GM21526 (cell line): ENCODE measurements at regions not wholly inside any gene's neighbourhood (a gene's known extent, or its start where the extent isn't known, plus 50 kb on each side); places are given as distances from the start of the nearest gene placed in this dataset.

Experiments used
- ATAC-seq: cut with Tn5 transposase; IDR thresholded peaks from one replicate; pipeline ENCODE4 v1.9.1; 2021; ENCODE audit warnings: moderate library complexity; ENCODE audit not compliant: unreplicated experiment, low FRiP score

DNA sequence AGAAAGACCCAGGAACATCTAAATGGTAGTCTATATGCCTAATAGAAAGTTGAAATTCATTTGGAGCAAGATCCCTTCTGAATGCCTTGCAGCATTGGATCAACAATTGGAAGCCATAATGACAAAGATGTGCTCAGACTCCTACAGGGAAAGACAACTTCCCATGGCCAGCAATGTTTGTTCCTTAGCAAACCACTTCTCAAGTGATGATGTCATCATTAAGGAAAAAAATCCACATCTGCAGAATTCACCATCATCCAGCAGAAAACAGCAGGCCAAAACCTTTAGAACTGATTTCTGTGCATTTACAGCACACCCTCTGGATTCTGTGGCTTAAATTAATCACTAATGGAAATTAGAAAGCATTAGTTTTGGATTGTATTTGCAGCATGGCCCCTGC lies 82.4 kb upstream of the ZIC3 start:
- ATAC-seq = no peak

DNA sequence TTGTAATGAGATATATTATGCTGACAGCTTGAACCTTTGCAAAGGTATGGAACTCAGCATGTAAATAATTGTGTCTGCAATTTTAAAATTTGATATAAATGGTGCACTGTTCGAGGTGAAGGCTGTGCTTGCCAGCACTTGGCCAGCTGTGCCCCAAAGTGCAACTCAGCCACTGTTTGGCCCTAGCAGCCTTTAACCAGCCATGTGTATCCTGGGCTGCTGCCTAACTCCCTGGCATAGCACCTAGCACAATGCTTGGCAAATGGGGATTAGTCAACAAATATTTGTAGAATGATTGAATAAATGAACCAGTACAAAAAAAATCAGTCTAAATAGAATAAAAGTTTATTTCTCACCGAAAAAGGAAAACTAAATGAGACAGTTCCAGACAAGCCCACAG lies 83.8 kb upstream of the ZIC3 start:
- no peak for ATAC-seq

DNA sequence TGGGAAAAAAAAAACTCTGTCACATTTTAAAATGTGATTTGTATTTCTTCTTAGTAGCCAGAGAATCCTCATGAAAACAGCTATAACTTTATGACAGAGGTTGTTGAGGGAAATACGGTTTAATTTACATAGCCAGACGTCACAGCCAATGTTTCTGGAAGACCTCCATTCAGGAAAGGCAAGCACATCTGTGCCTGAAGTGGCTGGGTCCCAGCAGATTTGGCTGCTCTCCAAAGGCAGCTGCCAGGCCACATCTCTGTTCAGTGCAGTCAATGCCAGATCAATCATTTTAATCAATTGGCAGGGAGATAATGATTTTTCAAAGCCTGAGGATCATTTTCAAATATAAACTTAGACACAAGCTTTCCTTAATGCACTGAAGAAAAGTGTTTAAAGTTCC lies 86.5 kb upstream of the ZIC3 start:
- ATAC-seq = no peak

DNA sequence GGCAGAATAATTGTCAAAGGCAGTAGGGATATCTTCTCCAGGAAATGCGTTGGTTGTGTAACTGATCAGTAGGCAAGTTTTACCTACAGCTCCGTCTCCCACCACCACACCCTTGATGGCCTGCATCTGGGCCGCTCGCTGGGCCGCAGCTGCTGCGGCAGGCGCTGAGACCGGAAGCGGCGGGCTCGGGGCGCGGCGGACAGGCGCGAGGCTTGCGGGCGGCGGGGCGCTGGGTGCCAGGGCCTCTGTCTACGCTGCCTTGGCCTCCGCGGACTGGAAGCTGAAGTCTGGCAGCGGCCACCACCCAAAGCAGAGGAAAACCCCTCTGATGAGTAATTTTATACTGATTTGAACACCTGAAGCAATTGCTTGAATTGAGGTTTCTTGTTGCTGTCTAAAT lies 124.2 kb upstream of the ZIC3 start:
- no peak for ATAC-seq

DNA sequence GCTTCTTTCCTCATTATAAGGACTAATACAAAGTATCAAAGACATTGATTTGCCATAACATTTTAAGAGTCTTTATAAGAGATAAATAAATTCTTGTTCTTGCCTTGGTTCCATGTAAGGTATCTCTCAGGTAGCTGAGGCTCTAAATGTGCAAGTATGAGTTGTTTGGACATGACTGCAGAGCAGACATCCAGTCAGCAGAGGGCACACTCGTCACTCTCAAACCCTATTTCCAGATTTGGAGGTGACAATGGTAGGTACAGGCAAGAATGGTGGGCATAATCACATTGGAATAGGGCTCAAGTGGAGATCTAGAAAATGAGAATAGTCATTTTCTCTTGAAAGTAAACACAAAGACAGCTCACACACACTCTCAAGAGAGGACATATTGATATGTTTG lies 133.3 kb upstream of the ZIC3 start:
- ATAC-seq = peak; percentile 81

DNA sequence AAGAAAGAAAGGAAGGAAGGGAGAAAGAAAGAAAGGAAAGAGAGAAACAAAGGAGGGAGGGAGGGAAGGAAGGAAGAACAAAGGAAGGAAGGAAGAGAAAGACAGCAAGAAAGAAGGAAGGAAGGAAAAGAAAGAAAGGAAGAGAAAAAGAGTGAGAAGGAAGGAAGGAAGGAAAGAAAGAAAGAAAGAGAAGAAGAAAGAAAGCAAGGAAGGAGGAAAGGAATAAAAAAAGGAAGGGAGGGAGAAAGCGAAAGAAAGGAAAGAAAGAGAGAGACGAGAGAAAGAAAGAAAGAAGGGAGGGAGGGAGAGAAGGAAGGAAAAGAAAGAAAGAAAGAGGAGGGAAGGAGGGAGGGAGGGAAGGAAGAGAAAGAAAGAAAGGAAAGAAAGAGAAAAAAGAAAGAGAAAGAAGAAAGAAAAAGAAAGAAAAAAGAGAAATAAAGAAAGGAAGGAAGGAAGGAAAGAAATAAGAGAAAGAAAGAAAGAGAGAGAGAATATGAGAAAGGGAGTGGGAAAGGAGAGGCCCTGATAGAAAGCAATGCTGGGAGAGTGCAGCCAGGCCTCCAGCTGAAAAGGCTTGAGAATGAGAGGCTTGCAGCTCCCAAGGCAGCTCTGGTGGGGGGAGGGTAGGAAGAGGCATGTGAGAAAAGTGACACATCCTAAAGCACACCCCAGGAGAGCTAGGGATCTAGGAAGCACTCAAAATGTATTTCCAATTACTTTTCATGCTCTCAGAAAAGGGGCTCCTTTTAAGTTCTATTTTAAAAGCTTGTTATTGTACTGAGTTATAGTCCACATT lies 134.0 kb upstream of the ZIC3 start:
- ATAC-seq = no peak

DNA sequence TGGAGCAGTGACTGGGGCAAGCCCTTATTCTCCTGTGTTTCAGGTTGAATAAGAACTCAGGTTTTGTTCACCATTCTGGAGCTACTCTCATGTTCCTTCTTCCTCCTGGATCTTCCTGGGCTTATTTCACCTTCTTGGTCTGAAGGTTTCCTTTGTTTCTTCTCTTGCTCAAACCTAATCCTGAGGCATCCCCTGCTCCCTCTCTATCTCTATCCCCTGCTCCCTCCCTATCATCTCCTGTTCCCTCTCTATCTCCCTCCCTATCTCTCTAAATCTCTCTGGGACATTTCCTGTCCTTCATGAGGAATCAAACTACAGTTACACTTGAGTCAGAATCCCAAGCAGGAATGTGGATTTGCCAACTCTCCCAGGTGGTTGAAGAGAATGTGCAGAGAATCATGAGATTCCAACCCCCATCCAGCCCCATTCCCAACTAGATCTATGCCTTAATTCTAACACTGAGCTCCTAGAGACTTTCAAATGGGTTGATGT lies 134.9 kb upstream of the ZIC3 start:
- no peak for ATAC-seq

DNA sequence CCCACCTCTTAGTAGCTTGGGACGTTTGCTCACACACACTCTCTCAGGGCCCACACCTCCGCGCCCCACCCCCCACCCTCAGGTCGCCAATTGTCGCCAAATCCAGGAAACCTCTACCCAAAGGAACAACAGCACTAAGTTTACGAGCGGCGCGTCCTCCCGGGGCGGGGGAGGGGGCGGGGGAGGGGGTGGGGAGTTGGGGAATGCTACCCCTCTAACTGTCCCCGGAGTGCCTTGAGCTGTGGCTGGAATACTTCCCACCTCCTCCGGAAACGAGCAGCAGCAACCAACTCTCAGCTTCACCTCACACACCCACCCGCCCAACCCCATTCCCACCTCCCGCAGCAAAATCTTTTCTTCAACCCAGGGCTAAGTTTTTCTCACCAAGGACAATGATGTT lies 135.6 kb upstream of the ZIC3 start:
- ATAC-seq = no peak

DNA sequence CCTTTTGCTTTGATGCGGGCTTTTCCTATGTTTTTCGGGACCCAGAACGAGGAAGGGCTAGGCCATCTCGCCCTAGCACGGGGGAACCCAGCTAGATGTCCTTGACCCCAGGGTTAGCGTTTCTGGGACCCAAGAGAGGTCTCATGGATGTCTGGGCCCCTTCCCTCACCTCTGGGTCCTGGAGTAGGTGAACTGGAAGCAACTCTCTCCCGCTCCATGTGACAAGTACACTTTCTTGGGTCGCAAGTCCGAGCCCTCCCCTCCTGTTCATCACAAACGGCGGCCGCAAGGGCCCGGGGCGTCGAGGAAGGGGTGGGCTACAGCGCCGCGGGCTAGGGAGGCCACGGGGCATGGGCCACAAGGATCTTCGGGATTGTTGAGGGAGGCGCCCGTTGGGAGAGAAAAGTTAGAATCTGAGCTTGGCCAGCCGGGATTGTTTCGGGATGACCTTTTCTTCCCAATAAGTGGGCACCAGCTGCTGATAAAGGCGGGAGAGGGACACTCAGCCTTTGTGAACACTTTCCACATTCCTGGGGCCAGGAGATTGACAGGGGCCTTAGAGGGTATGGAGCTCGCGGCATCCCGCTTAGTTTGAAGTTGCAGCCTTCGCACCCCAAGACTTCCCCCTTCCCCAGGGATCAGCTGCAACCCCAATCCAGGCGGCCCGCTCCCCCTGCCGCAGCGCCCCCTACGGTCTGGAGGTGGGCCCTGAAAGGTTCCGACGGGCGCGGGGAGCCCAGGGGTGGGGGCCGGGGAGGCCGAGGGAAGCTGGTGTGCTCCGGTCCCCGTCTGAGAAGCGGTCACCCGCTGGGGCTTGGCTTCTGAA lies 136.9 kb upstream of the ZIC3 start:
- ATAC-seq = no peak

DNA sequence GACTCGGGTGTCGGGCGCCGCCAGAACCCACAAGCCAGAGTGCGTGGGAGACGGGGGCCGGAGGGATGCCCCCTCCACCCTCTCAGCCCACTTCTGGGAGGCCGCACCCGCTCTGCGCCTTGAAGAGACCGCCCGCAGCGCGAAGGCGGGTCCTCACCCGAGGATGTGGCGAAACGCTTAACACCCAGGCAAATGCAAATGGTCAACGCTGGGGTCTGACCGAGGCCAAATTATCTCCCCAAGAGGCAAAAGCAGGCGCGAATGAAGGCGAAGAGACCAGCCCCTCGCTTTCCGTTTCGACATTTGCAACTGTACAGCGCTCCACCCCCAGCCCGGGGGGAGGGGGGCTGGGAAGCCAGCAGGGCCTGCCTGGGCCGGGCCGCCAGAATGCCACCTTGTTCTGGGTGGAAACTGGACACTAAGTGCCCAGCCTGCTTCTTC lies 137.7 kb upstream of the ZIC3 start:
- no peak for ATAC-seq

DNA sequence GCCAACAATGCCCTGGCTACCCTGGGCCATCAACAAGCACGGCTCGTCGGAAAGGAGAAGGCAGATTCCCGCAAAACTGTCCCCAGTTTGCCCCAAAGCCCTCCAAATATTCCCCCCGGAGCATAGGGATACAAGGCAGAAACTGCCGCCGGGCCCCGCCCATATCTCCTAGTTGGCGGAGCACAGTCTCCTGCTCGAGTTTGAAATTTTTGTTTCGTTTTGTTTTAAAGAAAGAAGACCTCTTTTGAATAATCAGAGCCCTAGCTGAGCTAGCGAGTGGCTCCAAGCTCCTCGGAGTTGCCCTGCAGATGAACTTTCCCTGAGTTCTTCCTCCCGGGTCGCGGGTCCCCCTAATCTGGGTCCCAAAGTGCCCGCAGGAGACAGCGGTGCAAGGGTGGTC lies 138.1 kb upstream of the ZIC3 start:
- no peak for ATAC-seq

DNA sequence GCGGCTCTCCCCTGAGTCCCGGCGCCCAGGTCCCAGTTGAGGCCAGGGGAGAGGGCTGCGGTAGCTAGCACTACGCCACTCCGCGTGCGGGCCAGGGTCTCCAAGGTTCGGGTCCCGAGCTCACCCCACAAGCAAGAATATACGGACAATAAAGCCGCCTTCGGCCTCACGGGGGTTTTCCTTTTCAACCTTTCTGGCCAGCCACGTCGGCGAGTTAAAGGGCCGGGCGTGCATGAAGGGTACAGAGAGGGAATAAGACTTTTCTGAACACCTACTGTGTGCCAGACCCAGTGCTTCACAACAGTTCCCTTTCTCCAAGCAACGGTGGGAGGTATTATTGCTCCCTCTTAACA lies 138.5 kb upstream of the ZIC3 start:
- ATAC-seq = no peak

DNA sequence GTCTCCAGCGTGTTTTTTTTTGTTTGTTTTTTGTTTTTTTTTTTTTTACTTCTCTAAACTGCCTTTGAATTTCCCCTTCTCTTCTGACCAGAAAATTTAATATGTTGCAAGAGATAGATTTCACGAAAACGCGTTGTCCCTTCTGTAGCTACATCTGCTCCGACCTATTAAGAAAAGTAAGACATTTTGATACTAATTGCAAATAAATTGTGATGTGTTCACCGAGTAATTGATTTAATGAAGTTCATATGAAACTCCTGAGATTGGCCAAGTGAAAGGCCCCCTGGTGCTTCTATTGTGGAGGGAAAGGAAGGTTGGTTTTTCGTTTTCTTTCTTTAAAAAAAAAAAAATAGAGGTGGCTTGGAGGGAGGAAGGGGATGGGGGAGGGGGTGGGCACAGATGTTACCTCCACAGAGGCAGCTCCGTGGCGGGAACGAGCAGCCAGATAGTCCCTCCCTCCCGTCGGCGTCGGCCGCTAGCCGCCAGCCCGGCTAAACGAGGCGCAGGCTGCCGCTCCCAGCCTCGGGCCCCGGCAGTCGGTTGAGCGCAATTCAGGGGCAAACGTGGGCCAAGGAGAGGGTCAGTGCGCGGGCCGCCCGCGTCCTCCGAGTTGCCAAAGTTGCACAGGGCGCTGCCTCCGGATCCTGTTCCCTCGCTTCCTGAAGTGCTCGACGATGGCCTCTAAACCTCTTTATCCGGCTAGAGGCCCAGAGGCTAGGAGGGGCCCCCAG lies 139.1 kb upstream of the ZIC3 start:
- ATAC-seq = no peak

DNA sequence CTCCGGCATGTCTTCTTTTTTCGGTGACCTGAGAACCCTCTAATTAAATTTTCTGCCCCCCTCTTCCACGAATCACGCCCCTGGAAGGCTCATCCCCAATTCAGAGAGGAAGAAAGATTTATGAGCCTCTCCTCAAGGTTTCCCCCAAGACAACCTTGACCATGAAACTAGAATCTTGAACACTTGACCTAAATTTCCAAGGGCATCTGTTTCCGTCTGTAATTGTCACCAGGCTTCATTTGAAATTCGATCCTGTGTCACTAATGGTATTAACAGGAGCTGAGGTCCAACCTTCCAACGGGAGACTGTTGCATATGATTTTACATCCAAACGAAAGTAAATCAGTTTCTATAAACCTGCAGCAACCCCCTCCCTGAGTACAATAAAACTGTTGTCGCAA lies 139.9 kb upstream of the ZIC3 start:
- ATAC-seq = no peak

DNA sequence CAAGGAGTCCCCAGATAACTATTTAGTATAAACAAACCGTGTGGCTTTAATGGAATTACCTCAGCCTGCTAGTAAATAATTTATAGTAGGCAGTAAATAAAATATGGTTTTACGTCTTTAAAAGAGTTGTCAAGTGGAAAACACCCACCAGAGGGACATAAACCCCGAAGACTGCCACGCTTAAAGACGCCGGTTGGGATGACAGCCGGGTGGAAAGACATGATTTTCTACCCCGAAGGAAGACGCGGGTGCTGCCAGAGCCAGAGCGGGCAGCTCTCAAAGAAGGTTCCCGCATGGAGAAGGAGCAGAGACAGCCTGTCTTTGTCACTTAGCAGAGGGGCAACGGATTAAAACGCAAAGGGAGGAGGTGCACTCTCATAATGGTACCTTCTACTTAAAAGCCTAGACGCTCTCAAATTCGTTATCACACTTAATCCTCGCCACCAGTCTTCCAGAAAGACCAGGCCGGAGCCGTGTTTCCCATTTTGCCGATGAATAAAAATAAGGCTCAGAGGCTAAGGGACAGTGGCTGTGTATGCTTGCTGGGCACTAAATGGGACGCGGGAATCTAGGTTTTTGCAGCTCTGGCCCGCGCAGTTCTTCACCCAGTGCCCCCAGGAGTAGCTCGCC lies 140.5 kb upstream of the ZIC3 start:
- ATAC-seq = no peak

DNA sequence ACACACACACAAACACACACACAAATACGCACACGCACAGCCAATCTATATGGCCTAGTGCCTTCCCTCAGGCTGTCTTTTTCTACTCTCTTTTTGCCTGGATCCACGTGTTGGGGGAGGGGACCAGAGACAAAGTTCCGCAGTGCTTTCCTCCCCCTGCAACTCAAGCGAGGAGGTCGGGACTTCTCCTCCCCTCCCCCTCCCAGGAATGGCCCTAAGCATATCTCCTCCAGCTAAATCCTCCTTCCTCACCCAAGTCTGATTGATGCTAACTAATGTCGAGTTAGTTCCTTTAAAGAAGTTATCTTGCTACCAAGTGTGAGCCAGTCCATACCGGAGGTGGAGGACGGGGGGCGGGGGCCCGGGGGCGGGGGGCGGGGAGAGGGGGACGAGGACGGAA lies 141.2 kb upstream of the ZIC3 start:
- ATAC-seq = no peak

DNA sequence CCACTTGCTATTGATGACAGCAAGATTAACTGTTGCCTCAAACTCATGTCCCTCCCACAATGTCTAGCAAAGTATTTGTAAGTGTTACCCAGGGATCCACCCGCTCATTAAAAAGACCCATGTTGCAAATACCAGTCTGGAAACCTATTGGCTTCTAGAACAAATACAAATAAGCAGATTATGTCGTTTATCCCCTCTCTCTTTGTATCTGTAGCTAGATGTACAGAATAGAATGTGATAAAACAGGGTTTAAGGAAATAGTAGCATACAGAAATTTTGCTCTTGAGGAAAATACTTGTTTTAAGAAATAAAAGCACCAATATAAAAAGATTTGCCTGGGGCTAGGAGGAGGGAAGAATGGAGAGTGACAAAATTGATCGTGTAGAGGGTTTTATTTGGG lies 142.7 kb upstream of the ZIC3 start:
- no peak for ATAC-seq

DNA sequence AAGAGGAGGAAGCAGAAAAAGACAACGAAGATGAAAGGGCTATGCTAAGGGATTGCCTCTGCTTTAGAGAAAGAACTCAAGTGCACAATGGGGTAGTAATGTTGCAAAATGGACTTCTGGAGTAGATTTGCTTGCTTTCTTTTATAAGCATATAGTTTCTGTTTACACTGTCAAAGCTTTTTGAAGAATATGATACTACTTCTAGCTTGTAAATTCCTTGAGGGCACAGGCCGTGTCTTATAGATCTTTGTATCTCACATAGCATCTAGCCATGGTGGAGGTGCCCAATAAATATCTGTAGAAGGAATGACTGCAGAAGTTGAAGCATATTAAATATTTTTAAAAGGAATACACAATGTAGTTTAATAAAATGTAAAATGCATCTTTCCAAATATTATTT lies 147.8 kb upstream of the ZIC3 start:
- no peak for ATAC-seq

DNA sequence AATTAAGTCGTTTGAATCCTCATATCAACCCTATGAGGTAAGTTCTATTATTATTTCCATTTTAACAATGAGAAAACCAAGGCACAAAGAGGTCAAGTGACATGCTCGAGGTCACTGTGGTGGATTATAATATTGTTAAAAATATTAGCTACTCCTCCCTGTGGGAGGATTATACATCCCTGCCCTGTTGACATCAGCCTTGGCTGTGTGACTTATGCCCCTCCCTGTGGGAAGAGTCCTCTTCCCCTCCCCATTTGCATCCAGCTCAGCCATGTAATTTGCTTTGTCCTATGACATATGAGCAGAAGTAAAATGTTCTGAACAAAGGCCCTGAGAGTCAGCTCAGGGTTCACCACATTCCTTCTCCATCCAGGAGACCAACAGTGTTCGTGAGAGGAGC lies 152.7 kb upstream of the ZIC3 start:
- no peak for ATAC-seq

DNA sequence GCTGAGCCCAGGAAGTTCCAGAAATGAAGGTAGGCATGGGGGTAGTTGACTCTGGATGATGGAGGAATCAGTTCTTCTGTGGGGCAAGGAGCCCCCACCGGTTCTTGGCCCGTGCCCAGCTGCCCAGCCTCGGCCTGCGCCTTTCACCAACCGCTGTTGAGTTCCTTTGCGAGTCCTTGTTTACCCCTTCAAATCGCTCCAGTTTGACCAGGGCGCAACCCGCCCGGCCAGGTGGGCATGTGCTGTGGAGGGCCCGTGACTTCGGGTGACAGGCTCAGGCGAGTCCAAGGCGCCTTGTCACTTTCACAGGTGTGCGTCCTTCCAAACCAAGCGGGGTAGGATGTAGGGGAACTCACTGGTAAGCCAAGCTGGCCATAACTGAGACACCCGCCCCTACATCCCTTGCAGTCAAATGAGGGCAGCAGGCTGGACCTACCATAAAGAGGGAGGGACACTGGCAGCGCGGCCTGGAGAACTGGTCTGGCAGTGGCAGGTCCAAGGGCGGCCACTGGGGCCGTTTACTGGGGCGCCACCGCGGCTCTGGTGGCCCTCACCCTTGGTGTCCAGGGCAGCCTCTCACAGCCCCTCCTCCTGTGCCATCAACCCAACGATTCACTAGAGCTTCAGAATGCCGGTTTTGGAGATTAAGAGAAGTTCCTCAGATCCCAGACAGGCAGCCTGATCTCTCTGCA lies 160.3 kb upstream of the ZIC3 start:
- ATAC-seq = no peak
